ENCODE measurements at regions not wholly inside any gene's neighbourhood (a gene's known extent, or its start where the extent isn't known, plus 50 kb on each side); places are given as distances from the start of the nearest gene placed in this dataset.

- TF ChIP-seq TARDBP (IDR thresholded peaks at IDR 0.05) (no peak), SP1 (IDR thresholded peaks at IDR 0.05) (no peak), SUZ12 (IDR thresholded peaks at IDR 0.05) (no peak), BHLHE40 (IDR thresholded peaks at IDR 0.05; ENCODE audit: borderline replicate concordance) (no peak), HDGF (IDR thresholded peaks at IDR 0.05; ENCODE audit: borderline replicate concordance) (no peak), FOXM1 (IDR thresholded peaks at IDR 0.05; ENCODE audit: borderline replicate concordance) (no peak)
These were observed 908.8 kb upstream of the POU3F3 start for GRCh38 chr2:103945083-103945482.
